Chondrocyte (in vitro differentiated cells): ENCODE measurements at regions not wholly inside any gene's neighbourhood (a gene's known extent, or its start where the extent isn't known, plus 50 kb on each side); places are given as distances from the start of the nearest gene placed in this dataset.

Experiments used
- DNase-seq: peaks from one replicate; pipeline ENCODE4 v3.0.0; 2021; ENCODE audit warnings: mixed read lengths, low spot score
- H3K27ac Mint-ChIP-seq: one replicate; pipeline ENCODE4 v1.8.0; 2021; ENCODE audit warnings: mild to moderate bottlenecking, moderate library complexity, mixed read lengths; ENCODE audit not compliant: unreplicated experiment
- H3K27me3 Mint-ChIP-seq: 2 replicates; pipeline ENCODE4 v1.8.0; 2021; ENCODE audit warnings: low read depth, mixed read lengths
- H3K36me3 Mint-ChIP-seq: 2 replicates; pipeline ENCODE4 v1.8.0; 2021; ENCODE audit warnings: low read depth, mixed read lengths
- H3K4me1 Mint-ChIP-seq: 2 replicates; pipeline ENCODE4 v1.8.0; 2021; ENCODE audit warnings: low read depth, mild to moderate bottlenecking, mixed read lengths
- H3K4me3 Mint-ChIP-seq: one replicate; pipeline ENCODE4 v1.8.0; 2021; ENCODE audit warnings: mild to moderate bottlenecking, moderate library complexity, mixed read lengths; ENCODE audit not compliant: unreplicated experiment
- H3K9me3 Mint-ChIP-seq: 2 replicates; pipeline ENCODE4 v1.8.0; 2021; ENCODE audit warnings: low read depth, mixed read lengths
- CTCF ChIP-seq: fragments of 200-600 bp; sonication (generic); IDR thresholded peaks from 2 replicates; pipeline ENCODE4 v1.5.0; 2021; ENCODE audit warnings: antibody characterized with exemption, mild to moderate bottlenecking, moderate library complexity

GRCh38 chr7:21066221-21066620 is 279.5 kb upstream of the SP8 start:
- Mint-ChIP-seq H3K36me3 (no peaks in the 10 kb centered on the region), H3K27me3 (no peaks in the 10 kb centered on the region), H3K27ac (no peak overlapping the region), H3K4me1 (no peaks in the 10 kb centered on the region), H3K4me3 (no peak overlapping the region), H3K9me3 (peaks cover 2% of the 10 kb centered on the region)
- no peak for TF ChIP-seq CTCF
- DNase-seq: no peak

DNA sequence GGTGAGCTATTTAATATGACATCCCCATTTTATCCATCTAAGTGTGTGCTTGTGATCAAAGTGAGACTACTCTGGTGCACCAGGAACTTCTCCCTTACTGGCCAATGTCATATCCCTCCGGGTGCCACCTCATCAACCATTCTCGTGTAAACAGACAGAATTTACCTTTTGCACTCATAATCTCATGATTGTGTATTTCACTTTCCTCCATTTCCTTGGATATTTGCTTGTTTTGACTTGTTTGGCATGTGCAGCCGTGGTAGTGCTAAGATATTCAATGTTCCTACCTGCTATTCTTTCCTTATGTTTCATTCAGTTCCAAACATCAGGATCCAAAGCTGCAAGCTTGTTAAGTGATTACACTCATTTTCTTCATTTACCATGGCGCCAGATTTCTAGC is 280.5 kb upstream of the SP8 start:
- H3K27me3 Mint-ChIP-seq: no peaks in the 10 kb centered on the region

DNA sequence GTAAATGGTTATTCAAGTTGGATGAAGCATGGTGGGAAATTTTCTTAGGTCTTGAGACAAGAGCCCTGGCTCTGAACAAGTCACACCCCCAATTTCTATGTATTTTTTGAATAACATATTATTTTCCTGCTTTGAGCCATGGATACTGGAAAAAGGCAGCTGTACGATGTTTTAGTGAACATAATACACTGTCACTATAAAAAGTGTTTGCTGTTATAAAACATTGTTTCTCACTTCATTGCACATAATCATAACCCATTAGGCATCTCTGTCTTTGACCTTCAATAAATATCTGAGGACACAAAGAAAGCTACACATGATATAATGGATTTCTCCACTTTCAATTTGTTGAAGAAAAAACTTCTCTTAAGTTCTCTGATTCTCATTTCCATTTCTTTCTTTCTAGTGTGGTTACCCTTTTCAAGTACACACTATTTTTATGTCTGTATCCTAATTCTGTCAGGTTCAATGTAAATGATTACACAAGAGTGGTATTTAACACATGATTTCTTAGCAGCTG is 283.9 kb upstream of the SP8 start:
- H3K27me3 Mint-ChIP-seq: peaks cover 2% of the 10 kb centered on the region
- no peaks in the 10 kb centered on the region for H3K9me3 Mint-ChIP-seq
- H3K27ac Mint-ChIP-seq: no peak overlapping the region
- no peak for DNase-seq
- H3K36me3 Mint-ChIP-seq: no peaks in the 10 kb centered on the region
- TF ChIP-seq CTCF: no peak
- H3K4me1 Mint-ChIP-seq: no peaks in the 10 kb centered on the region
- H3K4me3 Mint-ChIP-seq: no peak overlapping the region

More for the DNA sequence above, 280.5 kb upstream of the SP8 start:
- no peak for DNase-seq
- Mint-ChIP-seq H3K4me1 (no peaks in the 10 kb centered on the region), H3K36me3 (no peaks in the 10 kb centered on the region), H3K4me3 (no peak overlapping the region), H3K9me3 (peaks cover 2% of the 10 kb centered on the region), H3K27ac (no peak overlapping the region)
- TF ChIP-seq CTCF: no peak

DNA sequence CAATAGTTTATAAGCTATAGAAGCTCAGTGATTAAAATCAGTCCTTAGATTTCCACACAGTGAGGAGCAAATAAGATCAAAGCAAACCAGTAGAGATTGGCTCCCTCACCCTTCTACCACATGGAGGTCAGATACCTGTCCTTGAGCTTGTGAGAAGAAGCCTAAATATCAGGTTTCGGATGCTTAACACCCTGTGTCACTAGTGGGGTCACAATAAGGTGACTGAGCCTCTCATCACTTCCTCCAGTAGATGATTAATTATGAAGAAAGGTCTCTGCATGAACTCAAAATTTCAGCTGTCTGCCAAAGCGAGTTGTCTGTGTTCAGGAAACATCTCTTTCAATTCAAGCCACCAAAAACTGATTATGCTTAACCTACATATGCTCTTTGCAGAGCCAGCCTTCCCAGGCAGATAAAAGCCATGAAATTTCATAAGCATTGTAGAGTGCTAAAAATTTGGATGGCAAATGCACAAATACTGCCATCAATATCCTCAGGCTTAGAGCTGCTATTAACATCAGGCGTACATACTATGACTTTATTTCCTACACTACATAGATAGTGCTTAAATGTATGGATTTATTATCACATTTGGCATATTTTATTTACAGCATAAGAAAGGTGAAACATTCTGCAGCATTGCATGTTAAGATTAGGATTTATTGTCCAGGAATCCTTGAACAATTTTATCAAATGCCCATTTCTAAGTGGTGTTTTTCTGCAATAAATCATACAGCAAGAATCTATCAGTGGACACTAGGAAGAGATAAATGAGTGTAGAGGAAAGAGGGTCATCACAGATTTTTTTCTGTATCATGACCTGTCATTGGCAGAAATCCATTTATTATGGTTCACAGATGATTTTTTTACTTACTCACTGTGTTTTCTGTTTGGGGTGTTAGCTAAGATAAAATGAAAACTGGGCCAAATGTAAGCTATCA is 285.1 kb upstream of the SP8 start:
- no peaks in the 10 kb centered on the region for H3K9me3 Mint-ChIP-seq
- no peak for DNase-seq
- no peak for TF ChIP-seq CTCF
- H3K4me3 Mint-ChIP-seq: no peak overlapping the region
- no peaks in the 10 kb centered on the region for H3K36me3 Mint-ChIP-seq
- H3K4me1 Mint-ChIP-seq: no peaks in the 10 kb centered on the region
- H3K27ac Mint-ChIP-seq: no peak overlapping the region
- H3K27me3 Mint-ChIP-seq: peaks cover 4% of the 10 kb centered on the region

DNA sequence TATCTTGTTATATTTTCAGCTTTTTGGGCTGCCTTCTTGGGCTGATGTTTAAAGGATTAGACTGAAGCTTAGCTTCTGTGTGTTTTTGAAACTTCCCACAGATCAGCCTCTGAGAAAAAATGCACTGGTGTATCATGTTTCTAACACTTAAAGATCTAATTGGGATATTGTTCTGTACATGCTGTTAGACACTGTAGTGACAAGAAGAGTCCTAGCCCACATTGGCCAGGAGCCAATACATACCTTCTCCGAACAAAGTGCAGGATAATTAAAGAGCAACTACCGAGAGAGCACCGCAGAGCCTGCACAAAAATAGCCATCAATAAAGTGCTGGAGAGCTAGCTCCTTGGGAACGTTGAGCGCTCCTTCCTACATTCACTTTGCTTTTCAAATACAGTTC is 289.4 kb upstream of the SP8 start:
- Mint-ChIP-seq H3K27me3 (peaks cover 4% of the 10 kb centered on the region), H3K36me3 (no peaks in the 10 kb centered on the region), H3K4me1 (no peaks in the 10 kb centered on the region), H3K9me3 (no peaks in the 10 kb centered on the region), H3K27ac (no peak overlapping the region), H3K4me3 (no peak overlapping the region)
- TF ChIP-seq CTCF: no peak
- DNase-seq: no peak
